GM12875 (cell line): ENCODE measurements at regions not wholly inside any gene's neighbourhood (a gene's known extent, or its start where the extent isn't known, plus 50 kb on each side); places are given as distances from the start of the nearest gene placed in this dataset.

ENCODE experiments used
- H3K4me3 ChIP-seq: one replicate; pipeline ENCODE4 v1.5.1; 2011; ENCODE audit warnings: low read depth, low read length, control low read depth
- TF ChIP-seq, protein P1 (sequence below): IDR thresholded peaks from 2 replicates; pipeline ENCODE4 v1.5.1; 2011; ENCODE audit warnings: low read depth, mild to moderate bottlenecking, control low read depth, inconsistent platforms, low read length, moderate library complexity, borderline replicate concordance; ENCODE audit not compliant: insufficient read depth

GRCh38 chr3:148190441-148190990 is 507.2 kb upstream of the AGTR1 start:
- TF ChIP-seq, protein P1, sequence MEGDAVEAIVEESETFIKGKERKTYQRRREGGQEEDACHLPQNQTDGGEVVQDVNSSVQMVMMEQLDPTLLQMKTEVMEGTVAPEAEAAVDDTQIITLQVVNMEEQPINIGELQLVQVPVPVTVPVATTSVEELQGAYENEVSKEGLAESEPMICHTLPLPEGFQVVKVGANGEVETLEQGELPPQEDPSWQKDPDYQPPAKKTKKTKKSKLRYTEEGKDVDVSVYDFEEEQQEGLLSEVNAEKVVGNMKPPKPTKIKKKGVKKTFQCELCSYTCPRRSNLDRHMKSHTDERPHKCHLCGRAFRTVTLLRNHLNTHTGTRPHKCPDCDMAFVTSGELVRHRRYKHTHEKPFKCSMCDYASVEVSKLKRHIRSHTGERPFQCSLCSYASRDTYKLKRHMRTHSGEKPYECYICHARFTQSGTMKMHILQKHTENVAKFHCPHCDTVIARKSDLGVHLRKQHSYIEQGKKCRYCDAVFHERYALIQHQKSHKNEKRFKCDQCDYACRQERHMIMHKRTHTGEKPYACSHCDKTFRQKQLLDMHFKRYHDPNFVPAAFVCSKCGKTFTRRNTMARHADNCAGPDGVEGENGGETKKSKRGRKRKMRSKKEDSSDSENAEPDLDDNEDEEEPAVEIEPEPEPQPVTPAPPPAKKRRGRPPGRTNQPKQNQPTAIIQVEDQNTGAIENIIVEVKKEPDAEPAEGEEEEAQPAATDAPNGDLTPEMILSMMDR = no peak
- H3K4me3 ChIP-seq = no peak overlapping the region

DNA sequence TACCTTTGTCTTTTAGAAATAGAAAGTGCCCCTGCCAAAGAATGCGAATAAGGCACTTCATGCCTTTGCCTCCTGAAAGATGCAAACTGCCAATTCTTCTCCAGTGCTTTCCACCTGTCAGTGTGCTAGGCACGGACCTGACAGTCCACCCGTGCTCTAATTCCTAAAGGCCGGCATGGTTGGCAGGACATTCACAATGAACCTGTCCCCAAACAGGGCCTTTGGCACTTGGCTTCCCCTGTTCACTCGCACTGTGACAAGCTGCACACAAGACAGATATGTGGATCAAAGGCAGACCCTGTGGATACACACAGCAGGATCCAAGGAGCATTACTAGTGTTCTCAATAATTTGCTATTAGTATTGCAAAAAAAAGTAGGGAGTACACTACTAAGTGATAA is 505.7 kb upstream of the AGTR1 start:
- TF ChIP-seq, protein P1 = no peak
- H3K4me3 ChIP-seq = no peak overlapping the region

DNA sequence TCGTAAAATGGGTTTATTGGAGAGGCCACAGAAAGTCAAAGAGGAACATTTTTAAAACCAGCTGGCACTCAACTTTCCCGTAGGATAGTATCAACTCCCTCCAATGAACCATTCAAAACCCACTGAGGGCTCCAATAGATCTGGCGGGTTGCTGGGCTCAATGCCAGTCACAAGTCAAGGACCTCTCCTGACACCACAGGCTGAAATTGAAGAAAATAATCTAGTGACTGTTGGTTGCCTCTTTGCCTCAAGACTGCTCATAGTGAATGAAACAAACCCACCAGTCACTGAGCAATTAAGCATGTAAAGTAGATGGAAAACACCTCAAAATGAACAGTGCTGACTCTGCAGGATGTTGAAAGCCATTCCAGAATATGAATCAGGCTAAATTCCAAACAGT is 500.6 kb upstream of the AGTR1 start:
- no peak overlapping the region for H3K4me3 ChIP-seq

DNA sequence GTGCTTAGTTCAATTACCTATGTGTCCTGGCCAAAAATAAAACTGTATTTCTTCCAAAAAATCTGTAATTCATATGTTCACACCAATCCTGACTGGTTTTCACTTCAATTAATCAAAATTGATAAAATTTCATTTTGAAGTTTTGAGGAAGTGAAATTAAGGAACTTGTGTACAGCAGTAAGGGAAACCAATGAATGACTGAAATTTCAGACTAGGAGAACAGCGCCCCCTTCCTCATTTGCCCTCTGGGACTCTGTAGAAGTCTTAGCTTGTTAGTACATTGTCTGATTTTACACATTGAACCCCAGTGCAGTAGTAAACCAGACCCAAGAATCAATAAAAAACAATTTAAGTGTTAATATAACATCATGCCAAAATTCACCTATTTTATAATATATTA is 495.3 kb upstream of the AGTR1 start:
- no peak overlapping the region for H3K4me3 ChIP-seq
- TF ChIP-seq, protein P1 = no peak

More for the DNA sequence above, 500.6 kb upstream of the AGTR1 start:
- TF ChIP-seq, protein P1 = no peak

- TF ChIP-seq, protein P1 = no peak
- H3K4me3 ChIP-seq = no peak overlapping the region
Measured at GRCh38 chr3:148203297-148204010, 494.2 kb upstream of the AGTR1 start.

- no peak overlapping the region for H3K4me3 ChIP-seq
- TF ChIP-seq, protein P1 = no peak
Measured at GRCh38 chr3:148204131-148204530, 493.6 kb upstream of the AGTR1 start.

- TF ChIP-seq, protein P1 = no peak
- H3K4me3 ChIP-seq = no peak overlapping the region
Measured at GRCh38 chr3:148205977-148206376, 491.7 kb upstream of the AGTR1 start.
